Stimulated activated memory B cell treated with anti-CD40 and anti-IgM and Interleukin-4, amounts not matched to agents 10 μg/mL and 1 μg/mL and 100 μg/mL, for 72 hours (primary cell): ENCODE measurements at regions not wholly inside any gene's neighbourhood (a gene's known extent, or its start where the extent isn't known, plus 50 kb on each side); places are given as distances from the start of the nearest gene placed in this dataset.
A peak's percentile ranks its signal among the peaks of the same experiment; 100 is the strongest.

Source experiments
- ATAC-seq: fragments of 150-1000 bp; cut with Tn5 transposase; 2 replicates; pipeline ENCODE4 v1.10.0; 2021
- H3K27ac Mint-ChIP-seq: one replicate; pipeline ENCODE4 v1.8.0; 2022; ENCODE audit warnings: mild to moderate bottlenecking, mixed read lengths
- H3K27me3 Mint-ChIP-seq: one replicate; pipeline ENCODE4 v1.8.0; 2022; ENCODE audit warnings: mixed read lengths
- H3K36me3 Mint-ChIP-seq: one replicate; pipeline ENCODE4 v1.8.0; 2022; ENCODE audit warnings: mixed read lengths
- H3K4me1 Mint-ChIP-seq: one replicate; pipeline ENCODE4 v1.8.0; 2022; ENCODE audit warnings: mixed read lengths
- H3K4me3 Mint-ChIP-seq: one replicate; pipeline ENCODE4 v1.8.0; 2022; ENCODE audit warnings: mild to moderate bottlenecking, moderate library complexity, mixed read lengths
- H3K9me3 Mint-ChIP-seq: one replicate; pipeline ENCODE4 v1.8.0; 2022; ENCODE audit warnings: mixed read lengths

DNA sequence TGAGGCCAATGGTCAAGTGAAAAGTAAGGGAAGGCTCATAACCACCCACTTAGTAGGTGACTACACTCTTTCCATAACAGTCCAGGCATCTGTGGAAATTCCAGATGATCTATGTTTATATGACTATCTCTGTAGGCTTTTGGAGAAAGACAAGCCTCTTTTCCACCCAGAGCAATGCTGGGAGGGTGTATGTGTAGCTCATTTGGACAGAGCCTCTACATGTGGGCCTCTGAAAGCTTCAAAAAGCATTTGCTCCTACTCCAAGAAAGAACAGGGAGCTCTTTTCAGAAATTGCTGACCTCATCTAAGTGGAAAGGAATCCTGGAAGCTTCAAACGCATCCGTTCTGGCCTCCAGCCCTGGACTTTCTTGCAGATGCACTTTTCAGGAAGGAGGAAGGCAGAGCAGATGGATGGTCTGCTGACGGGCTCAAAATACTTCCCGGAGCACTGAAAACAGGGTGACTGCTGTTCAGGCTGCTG, 308.7 kb downstream of the LRATD1 start:
- Mint-ChIP-seq H3K4me1 (no peaks in the 10 kb centered on the region), H3K4me3 (no peak overlapping the region), H3K27ac (no peak overlapping the region), H3K36me3 (no peaks in the 10 kb centered on the region), H3K9me3 (peaks cover 16% of the 10 kb centered on the region), H3K27me3 (peaks cover 12% of the 10 kb centered on the region)
- ATAC-seq: no peak

DNA sequence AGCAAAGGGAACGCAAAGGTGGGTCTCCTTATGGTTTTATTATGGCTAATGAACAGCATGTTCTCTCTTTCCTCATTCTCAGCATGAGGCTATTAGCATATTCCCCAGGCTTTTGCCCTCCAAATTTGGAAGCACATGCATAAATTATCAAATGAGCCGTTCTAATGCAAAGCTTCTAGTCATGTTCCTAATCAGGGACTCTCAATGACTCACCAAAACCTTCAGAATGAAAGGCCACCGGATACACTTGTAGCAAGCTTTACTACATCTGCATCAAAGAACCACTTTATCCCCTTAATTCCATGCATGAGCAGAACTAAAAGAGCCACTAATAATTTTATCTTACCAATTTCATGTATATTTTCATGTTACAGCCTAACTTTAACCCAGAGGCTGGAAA, 310.5 kb downstream of the LRATD1 start:
- H3K4me1 Mint-ChIP-seq: no peaks in the 10 kb centered on the region
- no peak overlapping the region for H3K27ac Mint-ChIP-seq
- no peak for ATAC-seq
- H3K9me3 Mint-ChIP-seq: peaks cover 12% of the 10 kb centered on the region
- peaks cover 12% of the 10 kb centered on the region for H3K27me3 Mint-ChIP-seq
- no peak overlapping the region for H3K4me3 Mint-ChIP-seq
- H3K36me3 Mint-ChIP-seq: no peaks in the 10 kb centered on the region

- no peak overlapping the region for H3K27ac Mint-ChIP-seq
- no peak for ATAC-seq
- H3K9me3 Mint-ChIP-seq: peaks cover 12% of the 10 kb centered on the region
- H3K36me3 Mint-ChIP-seq: no peaks in the 10 kb centered on the region
- H3K27me3 Mint-ChIP-seq: peaks cover 12% of the 10 kb centered on the region
- no peaks in the 10 kb centered on the region for H3K4me1 Mint-ChIP-seq
- no peak overlapping the region for H3K4me3 Mint-ChIP-seq
These were observed 312.2 kb downstream of the LRATD1 start for GRCh38 chr2:14944562-14945346.

GRCh38 chr2:14951569-14952285, 319.2 kb downstream of the LRATD1 start:
- H3K36me3 Mint-ChIP-seq: no peaks in the 10 kb centered on the region
- H3K9me3 Mint-ChIP-seq: peaks cover 11% of the 10 kb centered on the region
- H3K27ac Mint-ChIP-seq: no peak overlapping the region
- no peaks in the 10 kb centered on the region for H3K4me1 Mint-ChIP-seq
- H3K27me3 Mint-ChIP-seq: no peaks in the 10 kb centered on the region
- no peak overlapping the region for H3K4me3 Mint-ChIP-seq
- no peak for ATAC-seq

DNA sequence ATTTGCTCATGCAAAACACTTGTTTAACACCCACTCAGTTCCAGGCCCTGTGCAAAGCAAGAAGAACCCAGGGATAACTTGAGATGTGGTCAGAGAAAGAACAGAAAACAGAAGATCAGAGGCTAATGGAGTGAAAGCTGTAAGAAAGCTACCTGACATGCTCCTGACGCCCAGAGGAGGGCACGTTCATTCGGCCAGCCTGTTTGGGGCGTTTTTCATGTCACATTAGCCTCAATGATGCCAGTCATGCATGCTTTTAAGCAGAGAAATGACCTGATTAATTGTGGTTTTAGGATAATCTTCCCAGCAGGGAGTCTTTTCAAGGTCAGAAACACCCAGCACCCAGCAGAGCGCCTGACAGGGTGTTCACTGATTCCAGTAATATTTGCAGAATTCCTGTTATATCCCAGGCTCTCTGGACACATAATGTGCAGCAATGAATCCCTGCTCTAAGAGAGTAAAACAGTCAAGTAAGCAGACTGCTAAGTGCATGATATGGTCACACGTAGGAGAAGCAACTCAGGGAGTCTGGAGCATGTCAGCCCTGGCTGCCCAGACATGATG, 320.0 kb downstream of the LRATD1 start:
- no peak for ATAC-seq
- no peak overlapping the region for H3K4me3 Mint-ChIP-seq
- H3K27ac Mint-ChIP-seq: no peak overlapping the region
- no peaks in the 10 kb centered on the region for H3K4me1 Mint-ChIP-seq
- H3K27me3 Mint-ChIP-seq: no peaks in the 10 kb centered on the region
- H3K9me3 Mint-ChIP-seq: peaks cover 8% of the 10 kb centered on the region
- no peaks in the 10 kb centered on the region for H3K36me3 Mint-ChIP-seq

GRCh38 chr2:14960686-14961324, 328.3 kb downstream of the LRATD1 start:
- Mint-ChIP-seq H3K27me3 (no peaks in the 10 kb centered on the region), H3K9me3 (peaks cover 7% of the 10 kb centered on the region), H3K36me3 (no peaks in the 10 kb centered on the region), H3K4me1 (no peaks in the 10 kb centered on the region), H3K27ac (no peak overlapping the region), H3K4me3 (no peak overlapping the region)
- no peak for ATAC-seq

DNA sequence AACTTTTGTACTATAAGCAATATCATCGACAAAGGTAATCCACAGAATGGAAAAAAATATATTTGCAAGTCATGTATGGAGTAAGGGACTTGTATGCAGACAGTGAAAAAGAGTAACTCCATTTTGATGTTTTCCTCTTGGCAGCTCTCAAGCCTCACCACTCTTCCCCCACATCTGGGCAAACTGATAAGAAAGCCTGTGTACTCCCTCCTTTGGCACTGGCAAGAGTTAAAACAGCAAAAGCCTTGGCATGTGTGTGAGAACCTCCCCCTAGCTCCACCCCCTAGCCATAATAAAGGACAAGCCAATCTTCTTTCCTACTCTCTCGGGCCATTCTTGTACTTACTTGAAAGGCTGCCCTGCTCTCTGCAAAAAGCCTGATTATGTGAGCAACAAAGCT, 335.2 kb downstream of the LRATD1 start:
- no peaks in the 10 kb centered on the region for H3K27me3 Mint-ChIP-seq
- no peaks in the 10 kb centered on the region for H3K4me1 Mint-ChIP-seq
- peaks cover 2% of the 10 kb centered on the region for H3K9me3 Mint-ChIP-seq
- H3K36me3 Mint-ChIP-seq: no peaks in the 10 kb centered on the region
- no peak overlapping the region for H3K4me3 Mint-ChIP-seq
- no peak for ATAC-seq
- no peak overlapping the region for H3K27ac Mint-ChIP-seq

- H3K4me1 Mint-ChIP-seq: no peaks in the 10 kb centered on the region
- peaks cover 2% of the 10 kb centered on the region for H3K9me3 Mint-ChIP-seq
- H3K36me3 Mint-ChIP-seq: no peaks in the 10 kb centered on the region
- H3K4me3 Mint-ChIP-seq: no peak overlapping the region
- no peak for ATAC-seq
- no peak overlapping the region for H3K27ac Mint-ChIP-seq
- H3K27me3 Mint-ChIP-seq: no peaks in the 10 kb centered on the region
These were observed 342.9 kb downstream of the LRATD1 start for GRCh38 chr2:14975381-14975780.

DNA sequence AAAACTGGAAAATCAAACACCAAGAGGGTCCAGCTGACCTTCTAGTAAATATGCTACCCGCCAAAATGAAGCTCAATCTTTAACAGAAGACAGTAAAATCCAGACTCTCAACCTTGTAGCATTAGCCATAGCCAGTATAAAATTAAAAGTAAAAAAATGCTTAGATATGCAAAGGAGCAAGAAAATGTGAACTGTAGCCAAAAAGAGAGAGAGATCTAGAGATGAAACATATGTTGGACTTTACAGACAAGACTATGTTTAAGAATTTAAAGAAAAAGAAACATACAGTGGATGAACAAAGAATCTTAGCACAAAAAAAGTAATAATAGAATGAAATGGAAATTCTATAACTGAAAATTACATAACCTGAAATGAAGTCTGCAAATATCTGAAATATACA, 344.5 kb downstream of the LRATD1 start:
- Mint-ChIP-seq H3K4me1 (peaks cover 1% of the 10 kb centered on the region), H3K27ac (no peak overlapping the region), H3K27me3 (peaks cover 2% of the 10 kb centered on the region), H3K9me3 (no peaks in the 10 kb centered on the region), H3K4me3 (no peak overlapping the region), H3K36me3 (no peaks in the 10 kb centered on the region)
- ATAC-seq: no peak

GRCh38 chr2:14978845-14979244, 346.3 kb downstream of the LRATD1 start:
- Mint-ChIP-seq H3K4me1 (peaks cover 11% of the 10 kb centered on the region), H3K9me3 (no peaks in the 10 kb centered on the region), H3K27me3 (peaks cover 12% of the 10 kb centered on the region), H3K4me3 (no peak overlapping the region), H3K27ac (no peak overlapping the region), H3K36me3 (no peaks in the 10 kb centered on the region)
- no peak for ATAC-seq

DNA sequence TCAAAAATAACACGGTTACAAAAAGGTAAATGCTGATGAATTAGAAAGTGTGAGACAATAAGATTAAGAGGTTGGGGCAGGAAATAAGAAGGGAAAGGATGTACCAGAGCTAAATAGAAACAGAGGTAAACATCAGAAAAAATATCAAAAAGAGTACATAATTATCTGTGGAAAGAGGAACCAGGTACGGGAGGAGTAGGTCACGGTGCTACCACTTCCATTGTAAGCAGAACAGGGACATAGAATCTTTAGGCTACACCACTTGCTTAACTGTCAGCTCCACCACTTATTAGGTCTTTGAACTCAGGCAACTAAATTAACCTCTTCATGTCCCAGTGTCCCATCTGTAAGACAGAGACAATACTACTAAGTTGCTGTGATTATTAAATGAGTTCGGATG, 350.3 kb downstream of the LRATD1 start:
- peak; percentile 60 for ATAC-seq
- Mint-ChIP-seq H3K27me3 (peaks cover 29% of the 10 kb centered on the region), H3K4me1 (peaks cover 11% of the 10 kb centered on the region), H3K9me3 (no peaks in the 10 kb centered on the region), H3K4me3 (no peak overlapping the region), H3K36me3 (no peaks in the 10 kb centered on the region), H3K27ac (no peak overlapping the region)

GRCh38 chr2:14988600-14988999, 356.1 kb downstream of the LRATD1 start:
- H3K4me3 Mint-ChIP-seq: no peak overlapping the region
- H3K27ac Mint-ChIP-seq: no peak overlapping the region
- H3K9me3 Mint-ChIP-seq: no peaks in the 10 kb centered on the region
- no peaks in the 10 kb centered on the region for H3K36me3 Mint-ChIP-seq
- H3K4me1 Mint-ChIP-seq: no peaks in the 10 kb centered on the region
- peaks cover 19% of the 10 kb centered on the region for H3K27me3 Mint-ChIP-seq
- ATAC-seq: no peak

- H3K27ac Mint-ChIP-seq: no peak overlapping the region
- H3K4me1 Mint-ChIP-seq: no peaks in the 10 kb centered on the region
- no peaks in the 10 kb centered on the region for H3K9me3 Mint-ChIP-seq
- H3K36me3 Mint-ChIP-seq: no peaks in the 10 kb centered on the region
- H3K27me3 Mint-ChIP-seq: no peaks in the 10 kb centered on the region
- H3K4me3 Mint-ChIP-seq: no peak overlapping the region
- no peak for ATAC-seq
These were observed 359.2 kb downstream of the LRATD1 start for GRCh38 chr2:14991723-14992122.

DNA sequence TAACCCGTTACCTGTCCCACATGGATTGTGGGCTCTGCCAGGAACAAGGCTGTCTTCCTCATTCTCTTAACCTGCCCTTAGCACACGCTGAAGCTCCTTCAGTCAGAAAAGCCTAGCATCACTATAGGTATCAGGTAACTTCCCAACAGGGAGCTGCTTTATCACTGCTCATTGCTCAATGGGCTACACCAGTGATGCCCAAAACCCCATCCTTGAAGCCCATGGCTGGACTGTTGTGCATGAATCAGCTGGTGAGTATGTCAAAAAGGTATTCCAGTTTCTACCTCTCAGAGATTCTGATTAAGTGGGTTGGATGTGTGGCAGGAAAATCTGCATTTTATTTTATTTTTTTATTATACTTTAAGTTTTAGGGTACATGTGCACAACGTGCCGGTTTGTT, 362.2 kb downstream of the LRATD1 start:
- no peaks in the 10 kb centered on the region for H3K36me3 Mint-ChIP-seq
- ATAC-seq: no peak
- no peak overlapping the region for H3K27ac Mint-ChIP-seq
- H3K27me3 Mint-ChIP-seq: no peaks in the 10 kb centered on the region
- H3K4me3 Mint-ChIP-seq: no peak overlapping the region
- no peaks in the 10 kb centered on the region for H3K9me3 Mint-ChIP-seq
- H3K4me1 Mint-ChIP-seq: no peaks in the 10 kb centered on the region

- Mint-ChIP-seq H3K36me3 (no peaks in the 10 kb centered on the region), H3K4me1 (no peaks in the 10 kb centered on the region), H3K4me3 (no peak overlapping the region), H3K9me3 (no peaks in the 10 kb centered on the region), H3K27ac (no peak overlapping the region), H3K27me3 (no peaks in the 10 kb centered on the region)
- ATAC-seq: no peak
These were observed 364.0 kb downstream of the LRATD1 start for GRCh38 chr2:14996351-14997014.
